ENCODE measurements at regions not wholly inside any gene's neighbourhood (a gene's known extent, or its start where the extent isn't known, plus 50 kb on each side); places are given as distances from the start of the nearest gene placed in this dataset.

DNA sequence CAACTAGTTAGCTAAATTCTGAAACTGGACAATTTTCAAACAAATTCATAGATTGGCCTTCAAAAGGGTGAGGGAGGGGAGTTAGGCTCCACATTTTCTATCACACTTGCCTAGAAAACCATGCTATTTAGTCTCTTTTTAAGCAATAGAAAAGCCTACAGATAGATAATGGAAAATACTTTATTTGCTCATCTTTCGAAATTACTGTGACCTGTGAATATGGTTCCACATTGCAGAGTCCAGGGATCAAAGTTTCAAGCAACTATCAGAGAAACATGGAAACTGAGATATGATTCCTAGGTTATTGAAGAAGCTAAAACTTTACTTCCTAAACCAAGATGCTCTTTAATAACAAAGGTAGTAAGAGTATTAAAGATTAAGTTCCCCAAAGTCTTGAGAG lies 176.6 kb upstream of the NECTIN3 start:
- DNase-seq (ENCODE audit: low spot score): no peak
- H3K36me3 ChIP-seq: no peaks in the 10 kb centered on the region
- no peak for TF ChIP-seq POLR2A (IDR thresholded peaks at IDR 0.05)
- no peak for TF ChIP-seq POLR2AphosphoS5 (IDR thresholded peaks at IDR 0.05)
- TF ChIP-seq, protein P1, sequence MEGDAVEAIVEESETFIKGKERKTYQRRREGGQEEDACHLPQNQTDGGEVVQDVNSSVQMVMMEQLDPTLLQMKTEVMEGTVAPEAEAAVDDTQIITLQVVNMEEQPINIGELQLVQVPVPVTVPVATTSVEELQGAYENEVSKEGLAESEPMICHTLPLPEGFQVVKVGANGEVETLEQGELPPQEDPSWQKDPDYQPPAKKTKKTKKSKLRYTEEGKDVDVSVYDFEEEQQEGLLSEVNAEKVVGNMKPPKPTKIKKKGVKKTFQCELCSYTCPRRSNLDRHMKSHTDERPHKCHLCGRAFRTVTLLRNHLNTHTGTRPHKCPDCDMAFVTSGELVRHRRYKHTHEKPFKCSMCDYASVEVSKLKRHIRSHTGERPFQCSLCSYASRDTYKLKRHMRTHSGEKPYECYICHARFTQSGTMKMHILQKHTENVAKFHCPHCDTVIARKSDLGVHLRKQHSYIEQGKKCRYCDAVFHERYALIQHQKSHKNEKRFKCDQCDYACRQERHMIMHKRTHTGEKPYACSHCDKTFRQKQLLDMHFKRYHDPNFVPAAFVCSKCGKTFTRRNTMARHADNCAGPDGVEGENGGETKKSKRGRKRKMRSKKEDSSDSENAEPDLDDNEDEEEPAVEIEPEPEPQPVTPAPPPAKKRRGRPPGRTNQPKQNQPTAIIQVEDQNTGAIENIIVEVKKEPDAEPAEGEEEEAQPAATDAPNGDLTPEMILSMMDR (IDR thresholded peaks at IDR 0.05): no peak
- no peaks in the 10 kb centered on the region for H3K27me3 ChIP-seq (replicated peaks; ENCODE audit: insufficient read depth)
- H3K4me3 ChIP-seq: no peak overlapping the region
- 97% methylated on average over 1 of the region's 1 CpG for WGBS
- no peaks in the 10 kb centered on the region for H3K4me1 ChIP-seq (replicated peaks)
- H3K27ac ChIP-seq: no peak overlapping the region
- intact Hi-C loops (cut with DNase I): no loop called here
- no peaks in the 10 kb centered on the region for H3K9me3 ChIP-seq

DNA sequence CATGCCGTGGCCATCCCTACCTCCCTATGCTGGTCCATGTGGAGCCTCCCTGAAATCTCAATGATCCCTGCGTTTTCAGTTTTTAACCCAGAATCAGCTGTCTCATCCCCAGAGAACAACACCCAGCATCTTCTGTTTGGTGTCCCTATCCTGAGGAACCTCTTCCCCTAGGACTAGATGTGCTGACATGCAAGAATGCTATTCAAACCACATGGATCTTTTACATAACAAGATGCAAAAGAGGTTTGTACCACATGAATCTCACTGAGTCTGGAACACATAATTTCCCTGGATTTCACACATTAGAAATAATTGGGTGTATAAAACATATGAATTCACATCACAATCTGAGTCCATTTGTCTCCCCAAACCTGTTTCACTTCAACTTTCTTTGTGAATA lies 174.6 kb upstream of the NECTIN3 start:
- DNase-seq (ENCODE audit: low spot score): no peak
- Histone ChIP-seq H3K4me3 (no peak overlapping the region), H3K27ac (no peak overlapping the region), H3K4me1 (replicated peaks) (no peaks in the 10 kb centered on the region), H3K9me3 (no peaks in the 10 kb centered on the region), H3K36me3 (no peaks in the 10 kb centered on the region), H3K27me3 (replicated peaks; ENCODE audit: insufficient read depth) (no peaks in the 10 kb centered on the region)
- intact Hi-C loops (cut with DNase I): no loop called here
- 92% methylated on average over 2 of the region's 2 CpGs for WGBS
- TF ChIP-seq, protein P1 (IDR thresholded peaks at IDR 0.05): no peak
- no peak for TF ChIP-seq POLR2AphosphoS5 (IDR thresholded peaks at IDR 0.05)
- no peak for TF ChIP-seq POLR2A (IDR thresholded peaks at IDR 0.05)

DNA sequence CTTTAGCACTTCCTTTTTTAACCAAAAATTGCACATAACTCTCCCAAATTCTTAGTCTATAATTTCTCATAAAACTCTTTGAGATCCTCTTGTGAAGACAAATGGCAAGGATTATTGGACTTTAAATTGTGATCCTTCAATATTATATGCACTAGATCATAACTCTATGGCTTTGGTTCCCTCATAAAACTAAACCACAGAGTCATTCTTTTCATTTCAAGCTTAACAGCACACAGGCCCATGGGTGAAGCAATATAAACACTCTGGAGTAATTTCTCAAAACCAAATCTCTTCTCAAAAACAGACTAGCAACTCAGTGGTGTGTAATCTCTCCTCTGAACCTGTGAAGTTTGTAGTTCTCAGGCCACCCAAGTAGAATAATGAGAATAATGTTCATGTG lies 171.0 kb upstream of the NECTIN3 start:
- Histone ChIP-seq H3K4me1 (replicated peaks) (no peaks in the 10 kb centered on the region), H3K36me3 (no peaks in the 10 kb centered on the region), H3K9me3 (no peaks in the 10 kb centered on the region), H3K27ac (no peak overlapping the region), H3K4me3 (no peak overlapping the region), H3K27me3 (replicated peaks; ENCODE audit: insufficient read depth) (no peaks in the 10 kb centered on the region)
- TF ChIP-seq, protein P1 (IDR thresholded peaks at IDR 0.05): no peak
- no peak for TF ChIP-seq POLR2A (IDR thresholded peaks at IDR 0.05)
- TF ChIP-seq POLR2AphosphoS5 (IDR thresholded peaks at IDR 0.05): no peak
- DNase-seq (ENCODE audit: low spot score): no peak
- intact Hi-C loops (cut with DNase I): no loop called here

DNA sequence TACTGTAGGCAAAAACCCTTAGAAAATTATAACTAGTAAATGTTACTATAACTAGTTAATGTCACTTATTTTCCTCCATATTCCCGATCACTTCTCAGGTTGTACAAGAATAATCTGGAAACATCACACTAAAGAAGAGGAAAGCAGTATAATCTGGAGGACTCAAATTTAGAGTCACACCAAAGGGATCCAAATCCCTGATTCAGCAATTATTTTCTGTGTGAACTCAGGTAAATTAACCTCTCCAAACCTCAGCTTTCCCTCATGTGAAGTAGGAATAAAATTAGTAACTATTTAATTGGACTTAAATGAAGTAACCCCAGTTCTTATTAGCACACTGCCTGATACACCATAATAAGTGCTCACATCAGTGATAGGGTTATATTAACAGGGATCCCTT lies 170.1 kb upstream of the NECTIN3 start:
- Histone ChIP-seq H3K9me3 (no peaks in the 10 kb centered on the region), H3K4me1 (replicated peaks) (no peaks in the 10 kb centered on the region), H3K36me3 (no peaks in the 10 kb centered on the region), H3K4me3 (no peak overlapping the region), H3K27me3 (replicated peaks; ENCODE audit: insufficient read depth) (no peaks in the 10 kb centered on the region), H3K27ac (no peak overlapping the region)
- intact Hi-C loops (cut with DNase I): no loop called here
- no peak for TF ChIP-seq POLR2AphosphoS5 (IDR thresholded peaks at IDR 0.05)
- TF ChIP-seq, protein P1 (IDR thresholded peaks at IDR 0.05): no peak
- TF ChIP-seq POLR2A (IDR thresholded peaks at IDR 0.05): no peak
- DNase-seq (ENCODE audit: low spot score): no peak
- 97% methylated on average over 1 of the region's 1 CpG for WGBS

DNA sequence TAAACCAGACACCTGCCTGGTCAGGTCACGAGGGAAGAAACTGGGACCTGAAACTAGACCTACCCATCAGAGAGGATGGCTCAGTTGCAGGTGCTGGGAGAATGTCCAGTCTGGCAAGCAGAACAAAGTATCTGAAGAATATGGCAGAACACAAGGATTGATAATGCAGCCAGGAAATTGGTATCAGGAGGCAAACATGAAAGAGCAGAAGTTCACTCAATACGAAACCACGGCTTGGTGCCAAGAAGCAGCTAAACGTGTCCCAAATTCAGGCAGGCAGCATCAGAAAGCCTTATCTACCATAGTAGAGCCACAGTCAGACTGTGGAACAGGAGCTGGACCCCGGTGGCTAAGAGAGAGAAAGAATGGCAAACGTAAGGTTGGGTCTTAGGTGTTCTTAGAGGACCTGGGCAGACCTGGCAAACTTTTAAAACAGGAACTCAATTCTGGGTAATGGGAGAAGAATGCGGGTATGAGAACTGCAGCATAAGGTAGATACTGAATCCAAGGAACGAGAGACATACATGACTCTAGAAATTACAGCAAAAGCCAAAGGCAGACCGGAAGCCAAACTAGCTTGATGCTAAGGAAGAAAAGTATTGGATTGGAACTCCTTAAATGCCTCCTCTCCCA lies 169.0 kb upstream of the NECTIN3 start:
- H3K27ac ChIP-seq: no peak overlapping the region
- 80% methylated on average over 9 of the region's 9 CpGs for WGBS
- H3K27me3 ChIP-seq (replicated peaks; ENCODE audit: insufficient read depth): no peaks in the 10 kb centered on the region
- DNase-seq (ENCODE audit: low spot score): no peak
- TF ChIP-seq, protein P1 (IDR thresholded peaks at IDR 0.05): no peak
- TF ChIP-seq POLR2A (IDR thresholded peaks at IDR 0.05) (no peak), POLR2AphosphoS5 (IDR thresholded peaks at IDR 0.05) (no peak)
- H3K4me1 ChIP-seq (replicated peaks): no peaks in the 10 kb centered on the region
- no peaks in the 10 kb centered on the region for H3K9me3 ChIP-seq
- H3K36me3 ChIP-seq: no peaks in the 10 kb centered on the region
- intact Hi-C loops (cut with DNase I): no loop called here
- no peak overlapping the region for H3K4me3 ChIP-seq

Measured in prostate gland (tissue), 2 donors.